A673 (cell line): ENCODE measurements at regions not wholly inside any gene's neighbourhood (a gene's known extent, or its start where the extent isn't known, plus 50 kb on each side); places are given as distances from the start of the nearest gene placed in this dataset.

Experiments
- BruUV-seq: library from RNA; stranded (reverse); fragments of 400-500 nt; replicated peaks from 2 replicates; lab custom pipeline; 2021; lab: Mats Ljungman, UMichigan
- CTCF ChIA-PET: fragments of 300-600 bp; sonication (Branson Sonifier 250); formaldehyde crosslinking; loops from one replicate; lab custom pipeline; 2022; ENCODE audit warnings: antibody characterized with exemption; lab: Charles Lee
- POLR2A ChIA-PET: fragments of 300-600 bp; sonication (Branson Sonifier 250); formaldehyde crosslinking; loops from one replicate; lab custom pipeline; 2022; ENCODE audit warnings: antibody characterized with exemption; ENCODE audit not compliant: low non-redundant PET; lab: Charles Lee
- DNase-seq: peaks from one replicate; pipeline ENCODE4 v3.0.0-alpha.2; 2015; ENCODE audit warnings: low spot score
- H3K27ac ChIP-seq: fragments of 200-600 bp; sonication (generic); 2 replicates; pipeline ENCODE4 v1.5.1; 2016; ENCODE audit warnings: mixed run types, low read depth, mild to moderate bottlenecking, mixed read lengths, antibody characterized with exemption, low read length; ENCODE audit not compliant: poor library complexity, severe bottlenecking
- H3K27me3 ChIP-seq: fragments of 200-600 bp; sonication (generic); replicated peaks from 2 replicates; pipeline ENCODE4 v1.6.1; 2017; ENCODE audit warnings: mixed run types, low read depth, mild to moderate bottlenecking, mixed read lengths, antibody characterized with exemption, low read length; ENCODE audit not compliant: insufficient read depth, poor library complexity
- H3K36me3 ChIP-seq: fragments of 200-600 bp; sonication (generic); 2 replicates; pipeline ENCODE4 v1.6.1; 2016; ENCODE audit warnings: mixed run types, mild to moderate bottlenecking, mixed read lengths, antibody characterized with exemption, low read length; ENCODE audit not compliant: insufficient read depth, poor library complexity, severe bottlenecking
- H3K4me1 ChIP-seq: fragments of 200-600 bp; sonication (generic); 2 replicates; pipeline ENCODE4 v1.6.1; 2017; ENCODE audit warnings: mixed run types, mild to moderate bottlenecking, mixed read lengths, antibody characterized with exemption, low read length; ENCODE audit not compliant: insufficient read depth, poor library complexity, severe bottlenecking
- H3K4me3 ChIP-seq: fragments of 200-600 bp; sonication (generic); 2 replicates; pipeline ENCODE4 v1.5.1; 2016; ENCODE audit warnings: low read depth, mixed run types, mild to moderate bottlenecking, mixed read lengths, low read length; ENCODE audit not compliant: poor library complexity, severe bottlenecking
- H3K9me3 ChIP-seq: fragments of 200-600 bp; sonication (generic); 2 replicates; pipeline ENCODE4 v1.6.1; 2016; ENCODE audit warnings: mixed run types, low read depth, mild to moderate bottlenecking, mixed read lengths, antibody characterized with exemption, low read length; ENCODE audit not compliant: poor library complexity, severe bottlenecking
- CTCF ChIP-seq: fragments of 300-800, 200-600 bp; sonication (generic); conservative IDR thresholded peaks from 2 replicates; pipeline ENCODE4 v1.5.1; 2017; ENCODE audit warnings: low read depth, mild to moderate bottlenecking, antibody characterized with exemption, low read length, moderate library complexity, mixed read lengths
- EZH2 ChIP-seq: fragments of 200-600 bp; sonication (generic); IDR thresholded peaks from 2 replicates; pipeline ENCODE4 v1.6.1; 2017; ENCODE audit warnings: borderline replicate concordance, low read depth, mild to moderate bottlenecking, mixed read lengths, antibody characterized with exemption, low read length; ENCODE audit not compliant: poor library complexity, severe bottlenecking
- intact Hi-C: fragments of 100-400 bp; cut with micrococcal nuclease; formaldehyde crosslinking; loops from one replicate; pipeline ENCODE4 v1.10.0; 2022; ENCODE audit not compliant: unreplicated experiment

DNA sequence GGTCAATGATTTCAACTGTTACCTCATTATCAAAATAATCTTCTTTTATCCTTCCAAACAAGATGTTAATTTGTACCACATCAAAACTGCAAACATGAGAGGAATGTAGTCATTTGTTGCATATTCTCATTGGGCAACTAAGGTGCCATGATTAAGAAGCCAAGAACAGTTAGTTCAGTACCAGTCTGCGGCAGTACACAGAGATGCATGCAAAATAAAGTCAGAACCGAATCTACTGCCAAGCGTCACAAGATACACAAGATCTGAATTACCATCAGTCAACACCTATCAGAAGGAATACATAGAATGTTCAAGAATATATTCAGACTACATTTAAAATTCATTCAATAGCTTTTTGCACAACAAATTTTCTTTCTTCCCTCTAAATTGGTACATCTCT lies 127.6 kb upstream of the SPATA12 start:
- ChIA-PET CTCF (no interaction called here), POLR2A (no interaction called here)
- intact Hi-C loops = no loop called here
- BruUV-seq = no TSS peak
- TF ChIP-seq EZH2 = no peak
- TF ChIP-seq CTCF = no peak
- Histone ChIP-seq H3K4me1 (peaks cover 7% of the 10 kb centered on the region), H3K36me3 (no peaks in the 10 kb centered on the region), H3K27ac (no peak overlapping the region), H3K9me3 (no peaks in the 10 kb centered on the region), H3K4me3 (no peak overlapping the region), H3K27me3 (no peaks in the 10 kb centered on the region)
- no peak for DNase-seq

DNA sequence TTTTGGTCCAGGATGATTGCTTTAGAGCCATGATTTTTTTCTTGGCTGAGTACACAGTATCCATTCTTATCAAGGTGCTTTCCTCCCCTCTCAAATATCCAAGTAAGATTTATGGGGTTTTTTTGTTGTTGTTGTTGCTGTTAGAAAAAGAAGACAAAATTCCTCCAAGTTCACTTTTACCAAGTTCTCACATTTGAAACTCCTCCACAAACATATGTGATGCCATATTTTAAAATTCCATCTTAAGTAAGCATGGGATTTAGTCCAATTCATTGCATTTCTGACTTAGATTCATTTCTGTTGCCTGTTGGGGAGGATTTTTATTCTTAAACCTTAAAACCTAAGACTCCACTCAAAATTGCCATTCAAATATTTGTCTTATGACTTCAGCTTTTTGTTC lies 128.6 kb upstream of the SPATA12 start:
- no peaks in the 10 kb centered on the region for H3K36me3 ChIP-seq
- no peak for DNase-seq
- H3K4me3 ChIP-seq = no peak overlapping the region
- CTCF ChIA-PET = no interaction called here
- POLR2A ChIA-PET = no interaction called here
- intact Hi-C loops = no loop called here
- TF ChIP-seq EZH2 (no peak), CTCF (no peak)
- no peaks in the 10 kb centered on the region for H3K27me3 ChIP-seq
- no peak overlapping the region for H3K27ac ChIP-seq
- BruUV-seq = no TSS peak
- H3K9me3 ChIP-seq = no peaks in the 10 kb centered on the region
- H3K4me1 ChIP-seq = peaks cover 7% of the 10 kb centered on the region

DNA sequence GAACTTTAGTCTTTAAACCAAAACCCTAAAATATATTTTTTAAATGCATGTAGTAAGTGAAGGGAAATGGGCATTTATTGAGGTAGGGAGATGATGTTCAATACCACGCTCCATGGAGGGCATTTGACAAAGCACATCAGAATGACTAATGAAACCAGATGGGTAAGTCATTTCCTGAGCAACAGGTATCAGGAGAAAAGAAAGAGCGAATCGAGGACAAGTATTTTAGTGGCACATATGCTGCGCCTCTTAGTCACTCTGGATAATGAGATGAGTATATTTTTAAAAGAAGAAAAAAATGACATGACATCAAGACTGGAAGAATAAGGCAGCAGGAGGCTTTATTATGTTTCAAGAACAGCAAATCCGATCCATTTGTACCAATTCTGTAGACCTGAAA lies 129.0 kb upstream of the ARHGEF3 start:
- BruUV-seq = no TSS peak
- Histone ChIP-seq H3K27ac (no peak overlapping the region), H3K9me3 (no peaks in the 10 kb centered on the region), H3K27me3 (no peaks in the 10 kb centered on the region), H3K4me1 (peaks cover 7% of the 10 kb centered on the region), H3K36me3 (no peaks in the 10 kb centered on the region), H3K4me3 (no peak overlapping the region)
- TF ChIP-seq EZH2 = no peak
- TF ChIP-seq CTCF = no peak
- ChIA-PET CTCF (no interaction called here), POLR2A (no interaction called here)
- intact Hi-C loops = no loop called here
- peak; percentile 37 for DNase-seq
